Stomach (tissue), 8 donors: ENCODE measurements at regions not wholly inside any gene's neighbourhood (a gene's known extent, or its start where the extent isn't known, plus 50 kb on each side); places are given as distances from the start of the nearest gene placed in this dataset.

Source experiments
- DNase-seq, 2 donors: peaks; one replicate each; pipeline versions ENCODE4 v3.0.0 to v3.0.0-alpha.2; 2013 to 2019
- H3K27ac ChIP-seq, 5 donors: fragments of 200-600 bp in 4 of 5; sonication (generic) in 4 of 5; one replicate each; pipeline ENCODE4 v1.5.1; 2013 to 2019; ENCODE audit warnings: mild to moderate bottlenecking in 1 of 5, moderate library complexity in 1 of 5
- H3K27me3 ChIP-seq, 3 donors: fragments of 200-600 bp; sonication (generic); one replicate each; pipeline ENCODE4 v1.5.1; 2017 to 2019; ENCODE audit warnings: mixed run types in 1 of 3
- H3K36me3 ChIP-seq, 4 donors: fragments of 200-600 bp; sonication (generic); 1 replicate in 3 of 4; 2 replicates in 1 of 4; pipeline ENCODE4 v1.5.1; 2016 to 2019
- H3K4me1 ChIP-seq, 4 donors: fragments of 200-600 bp; sonication (generic); one replicate each; pipeline ENCODE4 v1.5.1; 2016 to 2019
- H3K4me3 ChIP-seq, 4 donors: fragments of 200-600 bp; sonication (generic) in 3 of 4; one replicate each; pipeline ENCODE4 v1.5.1; 2016 to 2019; ENCODE audit warnings: mild to moderate bottlenecking in 1 of 4
- H3K9me3 ChIP-seq, 4 donors: fragments of 200-600 bp; sonication (generic); one replicate each; pipeline ENCODE4 v1.5.1; 2016 to 2019
- EP300 ChIP-seq: sonication (generic); formaldehyde crosslinking; IDR thresholded peaks from one replicate; pipeline ENCODE4 v1.6.1; 2017; ENCODE audit warnings: antibody characterized with exemption
- POLR2A ChIP-seq, 4 donors: fragments of 450-650 bp; IDR thresholded peaks; one replicate each; pipeline ENCODE4 v1.6.1; 2016; ENCODE audit warnings: antibody characterized with exemption in 4 of 4, control low read depth in 2 of 4, mild to moderate bottlenecking in 1 of 4, moderate library complexity in 1 of 4
- POLR2AphosphoS5 ChIP-seq, 3 donors: sonication (generic); formaldehyde crosslinking; IDR thresholded peaks; one replicate each; pipeline ENCODE4 v1.6.1; 2016; ENCODE audit warnings: antibody characterized with exemption in 3 of 3
- WGBS, 5 donors: extraction: QIAGEN DNeasy Blood & Tissue Kit in 3 of 5; methylation state at CpG; one replicate each; pipeline versions ENCODE4 v1.1.5 to v1.1.7; 2013 to 2018; 5-methylcytosine and 5-hydroxymethylcytosine counted together
- intact Hi-C: fragments of 100-400 bp; cut with DNase I; formaldehyde crosslinking; loops from one replicate; pipeline ENCODE4 v1.15.1; 2023; ENCODE audit warnings: low total_unique reads
- TF ChIP-seq, protein P1 (sequence below), 7 experiments: fragments of 450-650 bp in 4 of 7; fragments of 200-600 bp in 3 of 7; sonication (generic) in 3 of 7; IDR thresholded peaks; one replicate each; pipeline ENCODE4 v1.5.1; 2016 to 2019; ENCODE audit warnings: antibody characterized with exemption in 7 of 7, control low read depth in 2 of 7, mild to moderate bottlenecking in 1 of 7
- donor health status: healthy with polysubstance abuse.
- donor health status: Bipolar disorder and iron deficiency.
- donor health status: healthy.

DNA sequence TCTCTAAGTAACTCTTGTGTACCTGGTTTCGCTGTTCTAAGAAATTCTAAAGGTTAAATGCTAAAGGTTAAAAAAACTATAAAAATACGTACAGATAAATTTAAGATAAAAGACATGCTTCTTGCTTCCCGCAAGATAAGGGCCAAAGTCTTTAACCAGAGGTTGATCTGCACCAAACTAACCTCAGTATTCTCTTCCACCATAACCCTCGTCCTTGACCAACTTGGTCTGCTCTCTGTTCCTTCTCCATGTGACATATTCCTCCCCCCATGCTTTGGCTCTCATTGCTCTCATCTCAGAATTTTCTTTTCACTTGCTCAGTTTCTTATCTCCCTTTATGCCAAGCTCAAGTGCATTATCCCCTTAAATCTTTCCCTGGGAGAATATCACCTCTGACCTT is 330.5 kb upstream of the ZFHX3 start:
- H3K9me3 ChIP-seq, result no peaks in the 10 kb centered on the region
- 59 to 74% (median 64%) methylated on average over 4 of the region's 4 CpGs for WGBS, 5 donors
- no peak for TF ChIP-seq POLR2AphosphoS5 (IDR thresholded peaks at IDR 0.05)

DNA sequence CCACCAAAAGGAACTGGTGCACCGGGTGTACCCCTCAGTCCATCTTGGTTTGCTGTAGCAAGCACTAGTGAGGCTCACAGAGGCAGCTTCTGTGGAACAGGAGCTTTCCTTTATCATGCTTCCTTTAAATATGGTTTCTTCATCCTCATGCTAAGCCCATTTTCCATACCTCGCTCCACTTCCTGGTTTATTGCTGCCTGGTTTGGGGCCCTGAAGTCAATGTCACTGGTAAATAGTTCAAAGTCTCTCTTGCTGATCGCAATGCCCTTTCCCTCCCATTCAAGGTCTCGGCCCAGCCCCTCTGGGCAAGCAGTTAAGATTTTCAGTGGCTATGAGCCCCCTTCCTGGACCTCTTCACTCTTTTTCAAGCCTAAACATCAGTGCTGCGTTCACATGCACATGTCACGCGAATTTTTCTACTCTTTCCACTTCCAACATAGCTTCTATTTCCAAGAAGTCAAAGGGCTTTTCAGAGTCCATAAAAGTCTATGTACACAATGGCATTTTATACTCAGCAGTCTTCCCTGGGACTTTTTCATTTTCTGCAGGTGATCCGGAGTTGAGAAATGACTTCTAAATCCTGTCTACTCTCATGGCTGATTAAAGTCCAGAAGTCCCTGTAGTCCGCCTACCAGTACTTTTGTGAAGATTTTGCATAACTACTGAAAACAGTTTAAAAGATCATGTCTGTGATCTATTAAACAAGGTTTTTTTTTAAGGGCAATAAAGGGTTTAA is 323.8 kb upstream of the ZFHX3 start:
- no peaks in the 10 kb centered on the region for H3K9me3 ChIP-seq
- TF ChIP-seq, protein P1, sequence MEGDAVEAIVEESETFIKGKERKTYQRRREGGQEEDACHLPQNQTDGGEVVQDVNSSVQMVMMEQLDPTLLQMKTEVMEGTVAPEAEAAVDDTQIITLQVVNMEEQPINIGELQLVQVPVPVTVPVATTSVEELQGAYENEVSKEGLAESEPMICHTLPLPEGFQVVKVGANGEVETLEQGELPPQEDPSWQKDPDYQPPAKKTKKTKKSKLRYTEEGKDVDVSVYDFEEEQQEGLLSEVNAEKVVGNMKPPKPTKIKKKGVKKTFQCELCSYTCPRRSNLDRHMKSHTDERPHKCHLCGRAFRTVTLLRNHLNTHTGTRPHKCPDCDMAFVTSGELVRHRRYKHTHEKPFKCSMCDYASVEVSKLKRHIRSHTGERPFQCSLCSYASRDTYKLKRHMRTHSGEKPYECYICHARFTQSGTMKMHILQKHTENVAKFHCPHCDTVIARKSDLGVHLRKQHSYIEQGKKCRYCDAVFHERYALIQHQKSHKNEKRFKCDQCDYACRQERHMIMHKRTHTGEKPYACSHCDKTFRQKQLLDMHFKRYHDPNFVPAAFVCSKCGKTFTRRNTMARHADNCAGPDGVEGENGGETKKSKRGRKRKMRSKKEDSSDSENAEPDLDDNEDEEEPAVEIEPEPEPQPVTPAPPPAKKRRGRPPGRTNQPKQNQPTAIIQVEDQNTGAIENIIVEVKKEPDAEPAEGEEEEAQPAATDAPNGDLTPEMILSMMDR (IDR thresholded peaks at IDR 0.05), result no peak
- TF ChIP-seq POLR2AphosphoS5 (IDR thresholded peaks at IDR 0.05) (no peak), POLR2A (IDR thresholded peaks at IDR 0.05) (no peak), EP300 (no peak)
- intact Hi-C loops, result no loop called here
- no peaks in the 10 kb centered on the region for H3K36me3 ChIP-seq
- H3K4me1 ChIP-seq, result no peaks in the 10 kb centered on the region
- H3K27ac ChIP-seq, result no peak overlapping the region
- 78 to 86% (median 82%) methylated on average over 9 of the region's 9 CpGs for WGBS, 5 donors
- no peaks in the 10 kb centered on the region for H3K27me3 ChIP-seq
- H3K4me3 ChIP-seq, result no peak overlapping the region
- DNase-seq, result no peak

More for the DNA sequence above, 330.5 kb upstream of the ZFHX3 start:
- H3K27me3 ChIP-seq, result no peaks in the 10 kb centered on the region
- H3K4me1 ChIP-seq, result no peaks in the 10 kb centered on the region
- no peaks in the 10 kb centered on the region for H3K36me3 ChIP-seq
- H3K4me3 ChIP-seq, result no peak overlapping the region
- H3K27ac ChIP-seq, result no peak overlapping the region
- intact Hi-C loops, result no loop called here
- DNase-seq, result no peak

DNA sequence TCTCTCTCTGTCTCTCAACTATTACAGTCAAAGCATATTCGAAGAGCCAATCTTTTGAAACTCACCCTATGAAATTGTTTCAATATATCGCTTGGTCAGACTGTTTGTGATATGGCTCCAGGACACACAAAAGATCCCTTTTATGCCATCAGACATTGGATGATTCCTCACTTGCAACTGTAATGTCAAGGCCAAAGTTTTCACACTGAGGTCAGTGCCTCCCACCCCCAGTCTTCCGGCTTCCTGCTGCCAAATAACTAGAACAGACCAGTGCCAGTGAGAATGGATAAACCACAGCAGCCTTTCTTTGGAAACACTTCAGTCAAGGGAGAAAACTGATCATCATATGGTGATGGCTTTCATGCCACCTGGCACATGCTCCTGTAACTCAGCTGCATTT is 321.9 kb upstream of the ZFHX3 start:
- intact Hi-C loops, result no loop called here
- H3K4me3 ChIP-seq, result no peak overlapping the region

DNA sequence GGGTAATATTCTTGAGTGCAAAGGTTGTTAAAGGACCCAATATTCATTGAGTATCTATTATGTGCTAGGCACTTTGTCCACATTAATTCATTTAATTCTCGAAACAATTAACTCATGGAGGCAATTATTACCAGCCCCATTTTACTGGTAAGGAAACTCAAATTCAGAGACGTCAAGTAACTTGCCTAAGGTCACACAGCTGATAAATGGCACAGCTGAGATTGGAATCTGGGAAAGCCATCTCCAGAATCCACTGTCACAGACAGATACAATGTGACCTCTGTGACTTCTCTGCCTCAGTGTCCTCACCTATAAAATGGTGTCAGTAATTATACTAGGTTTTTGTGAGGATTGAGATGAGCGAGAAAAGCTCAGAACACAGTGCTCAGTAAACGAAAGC is 320.8 kb upstream of the ZFHX3 start:
- Histone ChIP-seq H3K4me3 (no peak overlapping the region), H3K27ac (no peak overlapping the region), H3K27me3 (no peaks in the 10 kb centered on the region), H3K36me3 (no peaks in the 10 kb centered on the region), H3K9me3 (no peaks in the 10 kb centered on the region), H3K4me1 (peaks cover 0 to 11% (median 0%) of the 10 kb centered on the region in 4 donors)
- intact Hi-C loops, result no loop called here
- WGBS, 5 donors, result 83 to 94% (median 90%) methylated on average over 4 of the region's 4 CpGs
- DNase-seq, result no peak
- TF ChIP-seq POLR2AphosphoS5 (IDR thresholded peaks at IDR 0.05) (no peak), POLR2A (IDR thresholded peaks at IDR 0.05) (no peak), EP300 (no peak)
- TF ChIP-seq, protein P1 (IDR thresholded peaks at IDR 0.05), result no peak

More for the DNA sequence above, 321.9 kb upstream of the ZFHX3 start:
- H3K4me1 ChIP-seq, result peaks cover 0 to 8% (median 0%) of the 10 kb centered on the region in 4 donors
- no peaks in the 10 kb centered on the region for H3K9me3 ChIP-seq
- DNase-seq, result no peak
- H3K27me3 ChIP-seq, result no peaks in the 10 kb centered on the region
- H3K36me3 ChIP-seq, result no peaks in the 10 kb centered on the region
- no peak overlapping the region for H3K27ac ChIP-seq
- TF ChIP-seq EP300 (no peak), POLR2A (IDR thresholded peaks at IDR 0.05) (no peak), POLR2AphosphoS5 (IDR thresholded peaks at IDR 0.05) (no peak)
- TF ChIP-seq, protein P1 (IDR thresholded peaks at IDR 0.05), result no peak
- WGBS, 5 donors, result 78 to 89% (median 83%) methylated on average over 3 of the region's 3 CpGs

DNA sequence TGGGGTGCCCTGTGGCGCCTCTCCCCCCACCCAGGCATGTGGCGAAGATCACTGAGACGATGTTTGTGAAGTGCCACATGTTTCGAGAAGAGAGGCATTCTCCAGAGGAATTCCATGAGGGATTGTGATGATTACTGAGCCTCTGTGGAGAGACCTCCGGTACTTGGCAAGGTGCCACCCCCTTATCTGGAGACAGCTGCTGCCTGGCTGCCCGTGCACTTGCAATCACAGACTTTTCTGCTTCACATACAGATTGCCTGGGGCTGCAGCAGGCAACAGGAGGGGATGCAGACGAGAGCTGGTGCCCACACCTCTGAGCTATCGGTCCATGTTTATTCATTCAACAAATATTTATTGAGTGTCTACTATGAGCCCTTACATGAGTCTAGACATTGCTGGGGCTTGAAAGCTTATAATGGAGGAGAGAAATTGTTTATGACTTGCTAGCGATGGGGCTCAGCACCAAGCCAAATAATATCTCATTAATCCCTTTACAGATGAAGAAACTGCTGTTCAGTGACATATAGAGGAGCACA is 317.2 kb upstream of the ZFHX3 start:
- Histone ChIP-seq H3K27me3 (no peaks in the 10 kb centered on the region), H3K36me3 (no peaks in the 10 kb centered on the region), H3K4me3 (no peak overlapping the region), H3K27ac (no peak overlapping the region), H3K9me3 (no peaks in the 10 kb centered on the region), H3K4me1 (peaks cover 0 to 11% (median 0%) of the 10 kb centered on the region in 4 donors)
- TF ChIP-seq POLR2AphosphoS5 (IDR thresholded peaks at IDR 0.05), result no peak
- TF ChIP-seq, protein P1 (IDR thresholded peaks at IDR 0.05), result no peak
- TF ChIP-seq POLR2A (IDR thresholded peaks at IDR 0.05), result no peak
- TF ChIP-seq EP300, result no peak
- DNase-seq, result peak; percentile 52 to 84
- 27 to 35% (median 31%) methylated on average over 9 of the region's 9 CpGs for WGBS, 5 donors
- intact Hi-C loops, result no loop called here
